Fibroblast of skin of scalp (primary cell): ENCODE measurements at regions not wholly inside any gene's neighbourhood (a gene's known extent, or its start where the extent isn't known, plus 50 kb on each side); places are given as distances from the start of the nearest gene placed in this dataset.

Experiments used
- DNase-seq: peaks from one replicate; pipeline ENCODE4 v3.0.0-alpha.2; 2013

- no peak for DNase-seq
Observed at GRCh38 chr13:76163761-76164160, 527.6 kb downstream of the LMO7 start.

- DNase-seq: no peak
Observed at GRCh38 chr13:76160961-76161925, 525.1 kb downstream of the LMO7 start.

- DNase-seq: no peak
Observed at GRCh38 chr13:76160506-76160905, 524.4 kb downstream of the LMO7 start.

GRCh38 chr13:76157926-76158325, 521.8 kb downstream of the LMO7 start:
- DNase-seq: no peak

- DNase-seq: no peak
Observed at GRCh38 chr13:76153239-76153638, 517.1 kb downstream of the LMO7 start.

- DNase-seq: peak; percentile 86
Observed at GRCh38 chr13:76148926-76149325, 512.8 kb downstream of the LMO7 start.

- no peak for DNase-seq
Observed at GRCh38 chr13:76148374-76148773, 512.2 kb downstream of the LMO7 start.

- no peak for DNase-seq
Observed at GRCh38 chr13:76132532-76132931, 496.4 kb downstream of the LMO7 start.

- no peak for DNase-seq
Observed at GRCh38 chr13:76131551-76131950, 495.4 kb downstream of the LMO7 start.

GRCh38 chr13:76129305-76130000, 493.3 kb downstream of the LMO7 start:
- DNase-seq: no peak

GRCh38 chr13:76127922-76128321, 491.8 kb downstream of the LMO7 start:
- DNase-seq: no peak

- DNase-seq: no peak
Observed at GRCh38 chr13:76123548-76123947, 487.4 kb downstream of the LMO7 start.

- DNase-seq: no peak
Observed at GRCh38 chr13:76116751-76117360, 480.7 kb downstream of the LMO7 start.

- no peak for DNase-seq
Observed at GRCh38 chr13:76106763-76107162, 470.6 kb downstream of the LMO7 start.

- no peak for DNase-seq
Observed at GRCh38 chr13:76094645-76095044, 458.5 kb downstream of the LMO7 start.

- DNase-seq: no peak
Observed at GRCh38 chr13:76091076-76091475, 454.9 kb downstream of the LMO7 start.

- DNase-seq: no peak
Observed at GRCh38 chr13:76086729-76087128, 450.6 kb downstream of the LMO7 start.

- DNase-seq: no peak
Observed at GRCh38 chr13:76067850-76068249, 431.7 kb downstream of the LMO7 start.

- no peak for DNase-seq
Observed at GRCh38 chr13:76053181-76053580, 417.1 kb downstream of the LMO7 start.

- DNase-seq: no peak
Observed at GRCh38 chr13:76049376-76049746, 413.2 kb downstream of the LMO7 start.

- DNase-seq: no peak
Observed at GRCh38 chr13:76048675-76049375, 412.7 kb downstream of the LMO7 start.

GRCh38 chr13:76048131-76048530, 412.0 kb downstream of the LMO7 start:
- no peak for DNase-seq

GRCh38 chr13:76043874-76044273, 407.7 kb downstream of the LMO7 start:
- DNase-seq: no peak
